Neuronal stem cell (in vitro differentiated cells): ENCODE measurements at regions not wholly inside any gene's neighbourhood (a gene's known extent, or its start where the extent isn't known, plus 50 kb on each side); places are given as distances from the start of the nearest gene placed in this dataset.

ENCODE experiments used
- DNase-seq: peaks from one replicate; pipeline ENCODE4 v3.0.0-alpha.2; 2013; ENCODE audit warnings: low spot score
- H2AFZ ChIP-seq: one replicate; pipeline ENCODE4 v1.6.1; 2013; ENCODE audit warnings: mild to moderate bottlenecking, low read length, inconsistent platforms
- H2AK5ac ChIP-seq: 2 replicates; pipeline ENCODE4 v1.6.1; 2013; ENCODE audit warnings: low read depth, mild to moderate bottlenecking, inconsistent platforms, low read length, moderate library complexity, mixed read lengths
- H2BK120ac ChIP-seq: 2 replicates; pipeline ENCODE4 v1.6.1; 2013; ENCODE audit warnings: low read depth, mild to moderate bottlenecking, inconsistent platforms, low read length, moderate library complexity, mixed read lengths
- H2BK12ac ChIP-seq: one replicate; pipeline ENCODE4 v1.6.1; 2013; ENCODE audit warnings: low read length, inconsistent platforms
- H2BK15ac ChIP-seq: 2 replicates; pipeline ENCODE4 v1.6.1; 2013; ENCODE audit warnings: mild to moderate bottlenecking, low read length, inconsistent platforms, mixed read lengths
- H2BK5ac ChIP-seq: one replicate; pipeline ENCODE4 v1.6.1; 2013; ENCODE audit warnings: inconsistent platforms, mild to moderate bottlenecking, low read length, moderate library complexity
- H3K14ac ChIP-seq: one replicate; pipeline ENCODE4 v1.6.1; 2013; ENCODE audit warnings: low read length, inconsistent platforms
- H3K18ac ChIP-seq: 2 replicates; pipeline ENCODE4 v1.6.1; 2013; ENCODE audit warnings: low read length, inconsistent platforms
- H3K23ac ChIP-seq: 2 replicates; pipeline ENCODE4 v1.6.1; 2013; ENCODE audit warnings: low read depth, mild to moderate bottlenecking, mixed read lengths, low read length, inconsistent platforms; ENCODE audit not compliant: poor library complexity
- H3K27ac ChIP-seq: replicated peaks from 3 replicates; pipeline ENCODE4 v1.5.1; 2013; ENCODE audit warnings: low read length, inconsistent platforms
- H3K27me3 ChIP-seq, 3 experiments: 2 replicates each; pipeline ENCODE4 v1.6.1; 2013; ENCODE audit warnings: low read length in 3 of 3, mild to moderate bottlenecking in 2 of 3, inconsistent platforms in 1 of 3, low read depth in 1 of 3, mixed read lengths in 1 of 3, moderate library complexity in 1 of 3; ENCODE audit not compliant: control insufficient read depth in 3 of 3, insufficient read depth in 3 of 3
- H3K36me3 ChIP-seq, 2 donors: replicated peaks in 1 of 2; 2 replicates each; pipeline ENCODE4 v1.6.1; 2013; ENCODE audit warnings: low read length in 2 of 2; ENCODE audit not compliant: control insufficient read depth in 2 of 2, insufficient read depth in 2 of 2
- H3K4ac ChIP-seq: 2 replicates; pipeline ENCODE4 v1.6.1; 2013; ENCODE audit warnings: inconsistent platforms, mild to moderate bottlenecking, low read length, moderate library complexity
- H3K4me1 ChIP-seq, 2 donors: 1 replicate in 1 of 2; 2 replicates in 1 of 2; pipeline ENCODE4 v1.6.1; 2013; ENCODE audit warnings: low read length in 2 of 2, low read depth in 1 of 2; ENCODE audit not compliant: control insufficient read depth in 2 of 2, insufficient read depth in 1 of 2
- H3K4me2 ChIP-seq: one replicate; pipeline ENCODE4 v1.6.1; 2013; ENCODE audit warnings: mild to moderate bottlenecking, low read length, inconsistent platforms; ENCODE audit not compliant: insufficient read depth, poor library complexity, severe bottlenecking
- H3K4me3 ChIP-seq, 2 donors: 2 replicates each; pipeline ENCODE4 v1.5.1; 2013; ENCODE audit warnings: low read length in 2 of 2, mild to moderate bottlenecking in 2 of 2, inconsistent platforms in 1 of 2, moderate library complexity in 1 of 2
- H3K79me1 ChIP-seq: one replicate; pipeline ENCODE4 v1.6.1; 2013; ENCODE audit warnings: low read depth, mild to moderate bottlenecking, inconsistent platforms, low read length, moderate library complexity
- H3K9ac ChIP-seq: one replicate; pipeline ENCODE4 v1.6.1; 2013; ENCODE audit warnings: mild to moderate bottlenecking, low read depth, low read length, inconsistent platforms; ENCODE audit not compliant: poor library complexity
- H3K9me3 ChIP-seq, 2 donors: replicated peaks in 1 of 2; 2 replicates each; pipeline versions ENCODE3 to v1.6.1; 2013; ENCODE audit warnings: low read length in 2 of 2, mild to moderate bottlenecking in 2 of 2, inconsistent platforms in 1 of 2, low read depth in 1 of 2, mixed read lengths in 1 of 2, moderate library complexity in 1 of 2; ENCODE audit not compliant: control insufficient read depth in 2 of 2, insufficient read depth in 1 of 2
- H4K8ac ChIP-seq: one replicate; pipeline ENCODE4 v1.6.1; 2013; ENCODE audit warnings: low read depth, mild to moderate bottlenecking, inconsistent platforms, low read length, moderate library complexity
- H4K91ac ChIP-seq: one replicate; pipeline ENCODE4 v1.6.1; 2013; ENCODE audit warnings: low read length, low read depth, mild to moderate bottlenecking, inconsistent platforms; ENCODE audit not compliant: poor library complexity
- WGBS, 2 donors: extraction: QIAGEN DNeasy Blood & Tissue Kit; methylation state at CpG; one replicate each; pipeline ENCODE4 v1.1.7; 2013; ENCODE audit warnings: missing lambda C conversion rate in 2 of 2, mixed read lengths in 1 of 2; ENCODE audit not compliant: insufficient read length in 2 of 2, insufficient replicate concordance in 1 of 2; ENCODE audit errors: extremely low coverage in 2 of 2; 5-methylcytosine and 5-hydroxymethylcytosine counted together

GRCh38 chr9:110110154-110110553, 97.8 kb downstream of the C9orf152 start:
- no peak overlapping the region for H2BK15ac ChIP-seq
- WGBS, 2 donors = no CpG with 5 or more reads among the region's 2 CpGs
- H3K4me2 ChIP-seq = no peak overlapping the region

GRCh38 chr9:110111868-110112267, 96.1 kb downstream of the C9orf152 start:
- Histone ChIP-seq H3K18ac (no peak overlapping the region), H3K23ac (no peak overlapping the region), H3K4ac (no peak overlapping the region), H3K36me3 (peaks cover 0 to 35% of the 10 kb centered on the region in 2 donors), H4K8ac (no peak overlapping the region), H3K27me3 (no peaks in the 10 kb centered on the region), H4K91ac (no peak overlapping the region), H2BK15ac (no peak overlapping the region), H3K4me2 (no peak overlapping the region), H2AFZ (no peak overlapping the region), H2BK5ac (no peak overlapping the region), H2AK5ac (no peak overlapping the region), H3K14ac (no peak overlapping the region), H3K9ac (no peak overlapping the region), H3K27ac (no peak overlapping the region), H3K4me3 (no peak overlapping the region), H3K79me1 (no peaks in the 10 kb centered on the region), H3K4me1 (peaks cover 3 to 20% of the 10 kb centered on the region in 2 donors), H2BK120ac (no peak overlapping the region), H3K9me3 (peaks cover 0 to 6% of the 10 kb centered on the region in 2 donors), H2BK12ac (no peak overlapping the region)
- no peak for DNase-seq
- whole genome bisulfite sequencing, 2 donors = no CpG with 5 or more reads among the region's 3 CpGs

More at GRCh38 chr9:110110154-110110553, 97.8 kb downstream of the C9orf152 start:
- H2AK5ac ChIP-seq = no peak overlapping the region
- H3K27me3 ChIP-seq = no peaks in the 10 kb centered on the region
- H2BK120ac ChIP-seq = no peak overlapping the region
- H4K8ac ChIP-seq = no peak overlapping the region
- H3K4ac ChIP-seq = no peak overlapping the region
- peaks cover 3 to 19% of the 10 kb centered on the region in 2 donors for H3K4me1 ChIP-seq
- H4K91ac ChIP-seq = no peak overlapping the region
- peaks cover 0 to 6% of the 10 kb centered on the region in 2 donors for H3K9me3 ChIP-seq
- no peaks in the 10 kb centered on the region for H3K79me1 ChIP-seq
- H3K36me3 ChIP-seq = peaks cover 0 to 42% of the 10 kb centered on the region in 2 donors
- H3K18ac ChIP-seq = no peak overlapping the region
- H3K4me3 ChIP-seq = no peak overlapping the region
- H3K9ac ChIP-seq = no peak overlapping the region
- no peak overlapping the region for H3K23ac ChIP-seq
- no peak overlapping the region for H3K14ac ChIP-seq
- H2BK12ac ChIP-seq = no peak overlapping the region
- H3K27ac ChIP-seq = no peak overlapping the region
- H2AFZ ChIP-seq = no peak overlapping the region
- no peak overlapping the region for H2BK5ac ChIP-seq
- DNase-seq = no peak

- H2AFZ ChIP-seq = no peak overlapping the region
- H3K4ac ChIP-seq = no peak overlapping the region
- H2BK120ac ChIP-seq = no peak overlapping the region
- H3K4me2 ChIP-seq = no peak overlapping the region
- no peak overlapping the region for H3K27ac ChIP-seq
- H2BK15ac ChIP-seq = no peak overlapping the region
- WGBS, 2 donors = no CpG with 5 or more reads among the region's 4 CpGs
- no peak overlapping the region for H3K18ac ChIP-seq
- peaks cover 0 to 43% of the 10 kb centered on the region in 2 donors for H3K36me3 ChIP-seq
- no peak overlapping the region for H3K4me3 ChIP-seq
- peaks cover 0 to 6% of the 10 kb centered on the region in 2 donors for H3K9me3 ChIP-seq
- H3K14ac ChIP-seq = no peak overlapping the region
- no peak overlapping the region for H2BK5ac ChIP-seq
- no peak overlapping the region for H3K23ac ChIP-seq
- peaks cover 3 to 20% of the 10 kb centered on the region in 2 donors for H3K4me1 ChIP-seq
- no peak for DNase-seq
- H2AK5ac ChIP-seq = no peak overlapping the region
- no peak overlapping the region for H3K9ac ChIP-seq
- H3K27me3 ChIP-seq = no peaks in the 10 kb centered on the region
- H4K91ac ChIP-seq = no peak overlapping the region
- H4K8ac ChIP-seq = no peak overlapping the region
- no peaks in the 10 kb centered on the region for H3K79me1 ChIP-seq
- H2BK12ac ChIP-seq = no peak overlapping the region
These were observed 95.2 kb downstream of the C9orf152 start for GRCh38 chr9:110112792-110113191.

GRCh38 chr9:110114086-110114858, 93.7 kb downstream of the C9orf152 start:
- Histone ChIP-seq H3K4me1 (peaks cover 3 to 20% of the 10 kb centered on the region in 2 donors), H2AFZ (no peak overlapping the region), H3K4me2 (no peak overlapping the region), H3K4me3 (no peak overlapping the region), H3K79me1 (no peaks in the 10 kb centered on the region), H3K18ac (no peak overlapping the region), H3K36me3 (peaks cover 0 to 43% of the 10 kb centered on the region in 2 donors), H3K23ac (no peak overlapping the region), H2BK5ac (no peak overlapping the region), H3K9me3 (peaks cover 0 to 6% of the 10 kb centered on the region in 2 donors), H3K27me3 (no peaks in the 10 kb centered on the region), H3K9ac (no peak overlapping the region), H2BK15ac (no peak overlapping the region), H4K91ac (no peak overlapping the region), H2AK5ac (no peak overlapping the region), H2BK120ac (no peak overlapping the region), H3K27ac (no peak overlapping the region), H3K14ac (no peak overlapping the region), H4K8ac (no peak overlapping the region), H3K4ac (no peak overlapping the region), H2BK12ac (no peak overlapping the region)
- no CpG with 5 or more reads among the region's 10 CpGs for WGBS, 2 donors
- no peak for DNase-seq
